ENCODE measurements at regions not wholly inside any gene's neighbourhood (a gene's known extent, or its start where the extent isn't known, plus 50 kb on each side); places are given as distances from the start of the nearest gene placed in this dataset.

- TF ChIP-seq POLR2A (IDR thresholded peaks at IDR 0.05), result no peak
- TF ChIP-seq CTCF (IDR thresholded peaks at IDR 0.05), result no peak
Observed at GRCh38 chr20:36086767-36087166, 67.8 kb upstream of the EPB41L1 start.

All from upper lobe of left lung (tissue), 4 donors.